Kidney (tissue), 13 donors: ENCODE measurements at regions not wholly inside any gene's neighbourhood (a gene's known extent, or its start where the extent isn't known, plus 50 kb on each side); places are given as distances from the start of the nearest gene placed in this dataset.
A peak's percentile ranks its signal among the peaks of the same experiment; 100 is the strongest.

Experiments
- DNase-seq, 5 donors: peaks; one replicate each; pipeline ENCODE4 v3.0.0-alpha.2; 2013 to 2020
- FAIRE-seq: peaks from 2 replicates; lab custom pipeline; 2012; peaks lifted over from hg19 to GRCh38; lab: Jason Lieb, UNC
- H3K27ac ChIP-seq, 2 donors: one replicate each; pipeline ENCODE4 v1.7.0; 2013; ENCODE audit warnings: low read depth in 2 of 2, low read length in 2 of 2, inconsistent platforms in 1 of 2
- H3K27me3 ChIP-seq: one replicate; pipeline ENCODE4 v1.7.1; 2013; ENCODE audit warnings: low read length, inconsistent platforms; ENCODE audit not compliant: control insufficient read depth, insufficient read depth
- H3K36me3 ChIP-seq, 3 donors: one replicate each; pipeline versions ENCODE4 v1.7.0 to v1.7.1; 2013; ENCODE audit warnings: low read length in 3 of 3, control low read depth in 1 of 3, inconsistent platforms in 1 of 3; ENCODE audit not compliant: insufficient read depth in 3 of 3, control insufficient read depth in 2 of 3
- H3K4me1 ChIP-seq, 3 donors: one replicate each; pipeline versions ENCODE4 v1.7.0 to v1.7.1; 2013; ENCODE audit warnings: low read length in 3 of 3, inconsistent platforms in 1 of 3, low read depth in 1 of 3; ENCODE audit not compliant: control insufficient read depth in 2 of 3, insufficient read depth in 2 of 3
- H3K4me3 ChIP-seq, 3 donors: one replicate each; pipeline versions ENCODE4 v1.7.0 to v1.8.1; 2013; ENCODE audit warnings: low read length in 3 of 3, control low read depth in 1 of 3, inconsistent platforms in 1 of 3
- H3K9ac ChIP-seq, 3 donors: one replicate each; pipeline versions ENCODE4 v1.7.0 to v1.7.1; 2013; ENCODE audit warnings: low read length in 3 of 3, control low read depth in 1 of 3, inconsistent platforms in 1 of 3
- H3K9me3 ChIP-seq, 3 donors: one replicate each; pipeline versions ENCODE4 v1.7.0 to v1.7.1; 2013; ENCODE audit warnings: low read length in 3 of 3, control low read depth in 1 of 3, inconsistent platforms in 1 of 3; ENCODE audit not compliant: control insufficient read depth in 2 of 3, insufficient read depth in 1 of 3
- intact Hi-C: fragments of 100-400 bp; cut with DNase I; formaldehyde crosslinking; loops from one replicate; pipeline ENCODE4 v1.11.1; 2022
- TF ChIP-seq, protein P1 (sequence below): IDR thresholded peaks from 3 replicates; pipeline ENCODE4 v1.5.1; 2012; ENCODE audit warnings: mild to moderate bottlenecking, moderate library complexity, borderline replicate concordance; ENCODE audit not compliant: insufficient read depth; ENCODE audit errors: extremely low read depth
- donor health status: control.
- donor health status: control.
- donor health status: control.
- donor health status: control.
- donor health status: control.
- donor health status: DM: yes; HTN: yes; CAD: no.
- donor health status: Normal renal cell carcinoma (clear cell type).

DNA sequence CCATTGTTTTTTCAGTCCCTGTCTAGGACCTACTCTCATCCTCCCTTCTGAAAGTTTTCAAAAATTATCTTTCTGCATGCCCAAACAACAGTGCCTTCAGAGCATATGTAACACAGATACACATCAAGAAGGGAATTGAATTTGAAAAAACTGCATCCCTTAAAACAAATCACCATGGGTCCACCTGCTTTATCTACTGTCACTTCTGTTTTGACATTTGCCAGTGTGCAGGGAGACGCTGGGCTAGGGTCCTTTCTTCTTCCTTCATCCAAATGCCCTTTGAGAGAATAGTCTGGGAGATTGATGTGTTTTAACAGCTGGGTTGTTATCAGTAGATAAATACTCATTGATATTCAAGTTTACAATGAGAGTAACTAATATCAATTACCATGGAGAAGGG lies 1630.1 kb downstream of the MAT2B start:
- no peaks in the 10 kb centered on the region for H3K9me3 ChIP-seq
- DNase-seq (no peak), FAIRE-seq (no peak)
- no peak overlapping the region for H3K4me3 ChIP-seq
- TF ChIP-seq, protein P1, sequence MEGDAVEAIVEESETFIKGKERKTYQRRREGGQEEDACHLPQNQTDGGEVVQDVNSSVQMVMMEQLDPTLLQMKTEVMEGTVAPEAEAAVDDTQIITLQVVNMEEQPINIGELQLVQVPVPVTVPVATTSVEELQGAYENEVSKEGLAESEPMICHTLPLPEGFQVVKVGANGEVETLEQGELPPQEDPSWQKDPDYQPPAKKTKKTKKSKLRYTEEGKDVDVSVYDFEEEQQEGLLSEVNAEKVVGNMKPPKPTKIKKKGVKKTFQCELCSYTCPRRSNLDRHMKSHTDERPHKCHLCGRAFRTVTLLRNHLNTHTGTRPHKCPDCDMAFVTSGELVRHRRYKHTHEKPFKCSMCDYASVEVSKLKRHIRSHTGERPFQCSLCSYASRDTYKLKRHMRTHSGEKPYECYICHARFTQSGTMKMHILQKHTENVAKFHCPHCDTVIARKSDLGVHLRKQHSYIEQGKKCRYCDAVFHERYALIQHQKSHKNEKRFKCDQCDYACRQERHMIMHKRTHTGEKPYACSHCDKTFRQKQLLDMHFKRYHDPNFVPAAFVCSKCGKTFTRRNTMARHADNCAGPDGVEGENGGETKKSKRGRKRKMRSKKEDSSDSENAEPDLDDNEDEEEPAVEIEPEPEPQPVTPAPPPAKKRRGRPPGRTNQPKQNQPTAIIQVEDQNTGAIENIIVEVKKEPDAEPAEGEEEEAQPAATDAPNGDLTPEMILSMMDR: no peak
- no peaks in the 10 kb centered on the region for H3K4me1 ChIP-seq
- no peaks in the 10 kb centered on the region for H3K27me3 ChIP-seq
- intact Hi-C loops: no loop called here
- H3K27ac ChIP-seq: no peak overlapping the region
- H3K9ac ChIP-seq: no peak overlapping the region
- no peaks in the 10 kb centered on the region for H3K36me3 ChIP-seq

DNA sequence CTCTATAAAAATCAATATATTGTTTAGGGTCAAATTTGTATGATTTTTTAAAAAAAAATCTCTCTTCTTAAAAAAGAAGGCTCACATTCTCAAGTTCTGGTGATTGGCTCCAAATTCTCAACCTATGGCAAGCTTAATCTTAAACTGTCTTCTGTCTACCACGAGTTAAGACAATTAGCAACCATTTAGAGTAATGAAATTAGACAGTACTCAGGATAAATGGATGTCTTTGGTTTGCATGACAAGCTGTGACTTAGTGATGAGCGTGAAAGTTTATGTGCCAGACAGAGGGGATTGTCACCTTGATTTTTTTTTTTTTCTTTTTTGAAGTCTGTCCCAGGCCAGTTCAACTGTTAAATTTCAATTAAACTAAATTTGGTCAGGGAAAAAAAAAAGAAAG lies 1632.3 kb downstream of the MAT2B start:
- FAIRE-seq: no peak
- no peaks in the 10 kb centered on the region for H3K4me1 ChIP-seq
- no peaks in the 10 kb centered on the region for H3K9me3 ChIP-seq
- intact Hi-C loops: no loop called here
- no peaks in the 10 kb centered on the region for H3K27me3 ChIP-seq
- H3K4me3 ChIP-seq: no peak overlapping the region
- DNase-seq: no peak
- no peak overlapping the region for H3K27ac ChIP-seq
- H3K36me3 ChIP-seq: no peaks in the 10 kb centered on the region
- TF ChIP-seq, protein P1: no peak
- no peak overlapping the region for H3K9ac ChIP-seq

DNA sequence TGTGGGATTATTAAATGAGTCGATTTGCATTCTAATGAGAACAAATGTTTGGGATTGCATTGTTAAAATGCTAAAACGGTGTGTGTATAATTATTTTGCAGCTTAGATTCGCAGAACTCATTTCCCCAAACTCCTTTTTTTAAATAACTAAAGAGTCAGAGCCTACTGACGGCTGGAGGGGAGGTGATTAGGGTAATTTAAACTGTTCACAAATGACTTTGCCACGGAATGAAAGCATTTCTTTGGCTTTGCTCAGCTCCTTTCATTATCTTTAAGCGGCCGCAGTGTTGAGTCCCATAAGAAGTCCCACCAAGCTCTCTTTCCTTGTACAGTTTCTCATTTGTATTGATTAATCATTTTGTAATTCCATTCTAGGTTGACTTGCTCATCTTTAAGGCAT lies 1632.8 kb downstream of the MAT2B start:
- Histone ChIP-seq H3K27ac (no peak overlapping the region), H3K4me1 (no peaks in the 10 kb centered on the region), H3K27me3 (no peaks in the 10 kb centered on the region), H3K9ac (no peak overlapping the region), H3K36me3 (no peaks in the 10 kb centered on the region), H3K4me3 (no peak overlapping the region), H3K9me3 (no peaks in the 10 kb centered on the region)
- DNase-seq (no peak), FAIRE-seq (no peak)
- intact Hi-C loops: no loop called here
- TF ChIP-seq, protein P1: no peak

DNA sequence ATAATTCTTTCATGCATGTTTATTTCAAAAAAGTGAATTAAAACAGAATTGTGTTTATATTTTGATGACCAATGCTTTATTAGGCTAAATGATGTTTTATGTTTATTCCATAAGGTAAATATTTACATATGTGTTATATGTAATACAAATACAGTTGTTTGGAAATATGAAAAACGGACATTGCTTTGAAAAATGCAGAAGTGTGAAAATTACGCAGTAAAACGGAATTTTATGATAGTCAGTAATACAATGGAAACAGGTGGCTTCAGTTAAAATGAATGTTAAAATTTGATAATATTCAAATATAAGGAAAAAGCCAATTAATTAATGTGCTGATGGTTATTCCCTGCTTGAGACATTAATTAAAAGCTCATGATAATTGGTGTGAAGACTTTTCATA lies 1633.8 kb downstream of the MAT2B start:
- Histone ChIP-seq H3K36me3 (no peaks in the 10 kb centered on the region), H3K27ac (no peak overlapping the region), H3K9ac (no peak overlapping the region), H3K27me3 (no peaks in the 10 kb centered on the region), H3K4me3 (no peak overlapping the region), H3K4me1 (no peaks in the 10 kb centered on the region), H3K9me3 (no peaks in the 10 kb centered on the region)
- TF ChIP-seq, protein P1: no peak
- DNase-seq (no peak), FAIRE-seq (peak; percentile 11)
- intact Hi-C loops: no loop called here
